KMS-11 (cell line): ENCODE measurements at regions not wholly inside any gene's neighbourhood (a gene's known extent, or its start where the extent isn't known, plus 50 kb on each side); places are given as distances from the start of the nearest gene placed in this dataset.

Source experiments
- H2AFZ ChIP-seq: fragments of 200-600 bp; sonication (generic); 2 replicates; pipeline ENCODE4 v1.6.1; 2016; ENCODE audit warnings: antibody characterized with exemption, mixed run types, low read depth
- H3K27ac ChIP-seq: fragments of 200-600 bp; sonication (generic); 2 replicates; pipeline ENCODE4 v1.6.1; 2016; ENCODE audit warnings: mild to moderate bottlenecking, mixed run types
- H3K27me3 ChIP-seq: fragments of 200-600 bp; sonication (generic); 2 replicates; pipeline ENCODE4 v1.6.1; 2017; ENCODE audit warnings: mild to moderate bottlenecking, low read depth, mixed run types, moderate library complexity; ENCODE audit not compliant: insufficient read depth
- H3K36me3 ChIP-seq: fragments of 200-600 bp; sonication (generic); 2 replicates; pipeline ENCODE4 v1.6.1; 2017; ENCODE audit warnings: mild to moderate bottlenecking, mixed run types; ENCODE audit not compliant: insufficient read depth
- H3K4me1 ChIP-seq: fragments of 200-600 bp; sonication (generic); 2 replicates; pipeline ENCODE4 v1.6.1; 2016; ENCODE audit warnings: mild to moderate bottlenecking, low read depth, mixed run types; ENCODE audit not compliant: poor library complexity, severe bottlenecking
- H3K4me2 ChIP-seq: fragments of 200-600 bp; sonication (generic); 2 replicates; pipeline ENCODE4 v1.7.0; 2016; ENCODE audit warnings: mild to moderate bottlenecking, mixed run types
- H3K4me3 ChIP-seq: fragments of 200-600 bp; sonication (generic); IDR thresholded peaks from 2 replicates; pipeline ENCODE4 v1.6.1; 2017; ENCODE audit warnings: low read depth, low read length, mixed read lengths; ENCODE audit not compliant: insufficient read depth
- H3K79me2 ChIP-seq: fragments of 200-600 bp; sonication (generic); 2 replicates; pipeline ENCODE4 v1.6.1; 2016; ENCODE audit warnings: low read depth, mixed run types; ENCODE audit not compliant: insufficient read depth
- H3K9ac ChIP-seq: fragments of 200-600 bp; sonication (generic); 2 replicates; pipeline ENCODE4 v1.6.1; 2016; ENCODE audit warnings: mild to moderate bottlenecking, mixed run types
- H4K20me1 ChIP-seq: fragments of 200-600 bp; sonication (generic); 2 replicates; pipeline ENCODE4 v1.6.1; 2016; ENCODE audit warnings: mild to moderate bottlenecking, mixed run types; ENCODE audit not compliant: insufficient read depth
- TF ChIP-seq, protein P1 (sequence below): fragments of 200-600 bp; sonication (generic); conservative IDR thresholded peaks from 2 replicates; pipeline ENCODE4 v1.6.1; 2017; ENCODE audit warnings: low read depth, mild to moderate bottlenecking, antibody characterized with exemption, low read length, moderate library complexity, mixed read lengths

- TF ChIP-seq, protein P1, sequence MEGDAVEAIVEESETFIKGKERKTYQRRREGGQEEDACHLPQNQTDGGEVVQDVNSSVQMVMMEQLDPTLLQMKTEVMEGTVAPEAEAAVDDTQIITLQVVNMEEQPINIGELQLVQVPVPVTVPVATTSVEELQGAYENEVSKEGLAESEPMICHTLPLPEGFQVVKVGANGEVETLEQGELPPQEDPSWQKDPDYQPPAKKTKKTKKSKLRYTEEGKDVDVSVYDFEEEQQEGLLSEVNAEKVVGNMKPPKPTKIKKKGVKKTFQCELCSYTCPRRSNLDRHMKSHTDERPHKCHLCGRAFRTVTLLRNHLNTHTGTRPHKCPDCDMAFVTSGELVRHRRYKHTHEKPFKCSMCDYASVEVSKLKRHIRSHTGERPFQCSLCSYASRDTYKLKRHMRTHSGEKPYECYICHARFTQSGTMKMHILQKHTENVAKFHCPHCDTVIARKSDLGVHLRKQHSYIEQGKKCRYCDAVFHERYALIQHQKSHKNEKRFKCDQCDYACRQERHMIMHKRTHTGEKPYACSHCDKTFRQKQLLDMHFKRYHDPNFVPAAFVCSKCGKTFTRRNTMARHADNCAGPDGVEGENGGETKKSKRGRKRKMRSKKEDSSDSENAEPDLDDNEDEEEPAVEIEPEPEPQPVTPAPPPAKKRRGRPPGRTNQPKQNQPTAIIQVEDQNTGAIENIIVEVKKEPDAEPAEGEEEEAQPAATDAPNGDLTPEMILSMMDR = no peak
- H3K79me2 ChIP-seq = no peaks in the 10 kb centered on the region
These were observed 172.1 kb downstream of the BMP7 start for GRCh38 chr20:57094252-57094891.

DNA sequence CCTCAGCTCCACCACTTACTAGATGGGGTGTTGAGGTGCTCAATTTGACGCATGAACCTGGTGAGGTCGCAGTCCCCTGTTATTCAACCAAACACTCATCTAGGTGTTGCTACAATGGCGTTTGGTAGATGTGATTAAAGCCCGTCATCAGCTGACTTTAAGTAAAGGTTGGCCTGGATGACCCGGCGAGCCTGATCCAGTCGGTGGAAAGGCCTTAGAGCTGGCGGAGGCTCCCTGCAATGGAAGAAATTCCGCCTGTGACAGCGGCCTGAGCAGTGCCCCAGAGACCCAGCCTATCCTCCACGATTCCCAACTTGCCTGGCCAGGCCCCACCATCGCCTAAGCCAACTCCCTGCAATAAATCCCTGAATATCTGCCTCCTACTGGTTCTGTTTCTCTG is 171.4 kb downstream of the BMP7 start:
- Histone ChIP-seq H4K20me1 (no peaks in the 10 kb centered on the region), H3K79me2 (no peaks in the 10 kb centered on the region), H3K27ac (no peak overlapping the region), H2AFZ (no peak overlapping the region), H3K36me3 (no peaks in the 10 kb centered on the region), H3K4me1 (peaks cover 12% of the 10 kb centered on the region), H3K9ac (no peak overlapping the region), H3K27me3 (no peaks in the 10 kb centered on the region), H3K4me3 (no peak overlapping the region), H3K4me2 (no peak overlapping the region)
- TF ChIP-seq, protein P1 = no peak

More at GRCh38 chr20:57094252-57094891, 172.1 kb downstream of the BMP7 start:
- Histone ChIP-seq H3K4me3 (no peak overlapping the region), H3K4me2 (no peak overlapping the region), H4K20me1 (no peaks in the 10 kb centered on the region), H2AFZ (no peak overlapping the region), H3K27me3 (no peaks in the 10 kb centered on the region), H3K9ac (no peak overlapping the region), H3K27ac (no peak overlapping the region), H3K36me3 (no peaks in the 10 kb centered on the region), H3K4me1 (peaks cover 18% of the 10 kb centered on the region)

DNA sequence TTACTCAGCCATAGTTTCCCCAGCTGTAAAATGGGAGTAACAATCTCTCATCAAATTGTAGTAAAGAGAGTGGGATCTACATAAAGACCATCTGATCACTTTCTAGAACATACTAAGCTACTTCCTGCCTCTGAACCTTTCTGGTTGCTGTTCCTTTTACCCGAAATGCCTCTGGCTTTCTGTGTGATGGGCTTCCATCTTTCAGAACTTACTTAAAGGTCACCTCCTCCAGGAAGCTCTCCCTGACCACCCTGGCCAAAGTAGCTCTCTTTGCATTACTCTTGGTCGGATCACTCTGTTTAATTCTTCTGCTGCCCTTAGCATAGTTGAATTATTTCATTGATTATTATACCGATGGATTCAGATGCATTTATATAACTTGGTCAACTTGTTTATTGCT is 171.0 kb downstream of the BMP7 start:
- Histone ChIP-seq H3K4me1 (peaks cover 10% of the 10 kb centered on the region), H2AFZ (no peak overlapping the region), H3K4me3 (no peak overlapping the region), H3K36me3 (no peaks in the 10 kb centered on the region), H4K20me1 (no peaks in the 10 kb centered on the region), H3K9ac (no peak overlapping the region), H3K27me3 (no peaks in the 10 kb centered on the region), H3K4me2 (no peak overlapping the region), H3K79me2 (no peaks in the 10 kb centered on the region), H3K27ac (no peak overlapping the region)
- TF ChIP-seq, protein P1 = no peak

- TF ChIP-seq, protein P1 = no peak
- Histone ChIP-seq H3K36me3 (no peaks in the 10 kb centered on the region), H2AFZ (no peak overlapping the region), H3K4me2 (no peak overlapping the region), H3K27me3 (no peaks in the 10 kb centered on the region), H3K27ac (no peak overlapping the region), H3K79me2 (no peaks in the 10 kb centered on the region), H3K4me3 (no peak overlapping the region), H3K4me1 (peaks cover 3% of the 10 kb centered on the region), H3K9ac (no peak overlapping the region), H4K20me1 (no peaks in the 10 kb centered on the region)
These were observed 169.1 kb downstream of the BMP7 start for GRCh38 chr20:57097245-57097915.
